A673 (cell line): ENCODE measurements at regions not wholly inside any gene's neighbourhood (a gene's known extent, or its start where the extent isn't known, plus 50 kb on each side); places are given as distances from the start of the nearest gene placed in this dataset.

ENCODE experiments used
- BruUV-seq: library from RNA; stranded (reverse); fragments of 400-500 nt; replicated peaks from 2 replicates; lab custom pipeline; 2021; lab: Mats Ljungman, UMichigan
- CTCF ChIA-PET: fragments of 300-600 bp; sonication (Branson Sonifier 250); formaldehyde crosslinking; loops from one replicate; lab custom pipeline; 2022; ENCODE audit warnings: antibody characterized with exemption; lab: Charles Lee
- POLR2A ChIA-PET: fragments of 300-600 bp; sonication (Branson Sonifier 250); formaldehyde crosslinking; loops from one replicate; lab custom pipeline; 2022; ENCODE audit warnings: antibody characterized with exemption; ENCODE audit not compliant: low non-redundant PET; lab: Charles Lee
- DNase-seq: peaks from one replicate; pipeline ENCODE4 v3.0.0-alpha.2; 2015; ENCODE audit warnings: low spot score
- H3K27ac ChIP-seq: fragments of 200-600 bp; sonication (generic); 2 replicates; pipeline ENCODE4 v1.5.1; 2016; ENCODE audit warnings: mixed run types, low read depth, mild to moderate bottlenecking, mixed read lengths, antibody characterized with exemption, low read length; ENCODE audit not compliant: poor library complexity, severe bottlenecking
- H3K27me3 ChIP-seq: fragments of 200-600 bp; sonication (generic); replicated peaks from 2 replicates; pipeline ENCODE4 v1.6.1; 2017; ENCODE audit warnings: mixed run types, low read depth, mild to moderate bottlenecking, mixed read lengths, antibody characterized with exemption, low read length; ENCODE audit not compliant: insufficient read depth, poor library complexity
- H3K36me3 ChIP-seq: fragments of 200-600 bp; sonication (generic); 2 replicates; pipeline ENCODE4 v1.6.1; 2016; ENCODE audit warnings: mixed run types, mild to moderate bottlenecking, mixed read lengths, antibody characterized with exemption, low read length; ENCODE audit not compliant: insufficient read depth, poor library complexity, severe bottlenecking
- H3K4me1 ChIP-seq: fragments of 200-600 bp; sonication (generic); 2 replicates; pipeline ENCODE4 v1.6.1; 2017; ENCODE audit warnings: mixed run types, mild to moderate bottlenecking, mixed read lengths, antibody characterized with exemption, low read length; ENCODE audit not compliant: insufficient read depth, poor library complexity, severe bottlenecking
- H3K4me3 ChIP-seq: fragments of 200-600 bp; sonication (generic); 2 replicates; pipeline ENCODE4 v1.5.1; 2016; ENCODE audit warnings: low read depth, mixed run types, mild to moderate bottlenecking, mixed read lengths, low read length; ENCODE audit not compliant: poor library complexity, severe bottlenecking
- H3K9me3 ChIP-seq: fragments of 200-600 bp; sonication (generic); 2 replicates; pipeline ENCODE4 v1.6.1; 2016; ENCODE audit warnings: mixed run types, low read depth, mild to moderate bottlenecking, mixed read lengths, antibody characterized with exemption, low read length; ENCODE audit not compliant: poor library complexity, severe bottlenecking
- CTCF ChIP-seq: fragments of 300-800, 200-600 bp; sonication (generic); conservative IDR thresholded peaks from 2 replicates; pipeline ENCODE4 v1.5.1; 2017; ENCODE audit warnings: low read depth, mild to moderate bottlenecking, antibody characterized with exemption, low read length, moderate library complexity, mixed read lengths
- EZH2 ChIP-seq: fragments of 200-600 bp; sonication (generic); IDR thresholded peaks from 2 replicates; pipeline ENCODE4 v1.6.1; 2017; ENCODE audit warnings: borderline replicate concordance, low read depth, mild to moderate bottlenecking, mixed read lengths, antibody characterized with exemption, low read length; ENCODE audit not compliant: poor library complexity, severe bottlenecking
- intact Hi-C: fragments of 100-400 bp; cut with micrococcal nuclease; formaldehyde crosslinking; loops from one replicate; pipeline ENCODE4 v1.10.0; 2022; ENCODE audit not compliant: unreplicated experiment

GRCh38 chr14:94977016-94977415, 180.3 kb downstream of the DICER1 start:
- POLR2A ChIA-PET, result no interaction called here
- no peaks in the 10 kb centered on the region for H3K27me3 ChIP-seq
- no peaks in the 10 kb centered on the region for H3K9me3 ChIP-seq
- H3K36me3 ChIP-seq, result no peaks in the 10 kb centered on the region
- intact Hi-C loops, result no loop called here
- H3K4me1 ChIP-seq, result no peaks in the 10 kb centered on the region
- BruUV-seq, result no TSS peak
- TF ChIP-seq CTCF (no peak), EZH2 (no peak)
- no peak for DNase-seq
- H3K27ac ChIP-seq, result no peak overlapping the region
- no peak overlapping the region for H3K4me3 ChIP-seq
- CTCF ChIA-PET, result no interaction called here

GRCh38 chr14:94975366-94975765, 182.0 kb downstream of the DICER1 start:
- DNase-seq, result no peak
- CTCF ChIA-PET, result no interaction called here
- Histone ChIP-seq H3K9me3 (no peaks in the 10 kb centered on the region), H3K27ac (no peak overlapping the region), H3K27me3 (no peaks in the 10 kb centered on the region), H3K36me3 (no peaks in the 10 kb centered on the region), H3K4me1 (no peaks in the 10 kb centered on the region), H3K4me3 (no peak overlapping the region)
- no peak for TF ChIP-seq CTCF
- no peak for TF ChIP-seq EZH2
- POLR2A ChIA-PET, result no interaction called here
- BruUV-seq, result no TSS peak
- intact Hi-C loops, result no loop called here

GRCh38 chr14:94974893-94975292, 182.4 kb downstream of the DICER1 start:
- Histone ChIP-seq H3K9me3 (no peaks in the 10 kb centered on the region), H3K27me3 (no peaks in the 10 kb centered on the region), H3K27ac (no peak overlapping the region), H3K36me3 (no peaks in the 10 kb centered on the region), H3K4me1 (no peaks in the 10 kb centered on the region), H3K4me3 (no peak overlapping the region)
- TF ChIP-seq EZH2, result no peak
- no peak for TF ChIP-seq CTCF
- no TSS peak for BruUV-seq
- intact Hi-C loops, result no loop called here
- no peak for DNase-seq
- ChIA-PET CTCF (no interaction called here), POLR2A (no interaction called here)
